SW 1271 (cell line): ENCODE measurements at regions not wholly inside any gene's neighbourhood (a gene's known extent, or its start where the extent isn't known, plus 50 kb on each side); places are given as distances from the start of the nearest gene placed in this dataset.
A peak's percentile ranks its signal among the peaks of the same experiment; 100 is the strongest.

Experiments
- DNase-seq, 2 experiments: peaks; one replicate each; lab custom pipeline; 2025; lab: John Stamatoyannopoulos, UW

GRCh38 chr10:84789026-84789425, 460.6 kb downstream of the CCSER2 start:
- no peak for DNase-seq

DNA sequence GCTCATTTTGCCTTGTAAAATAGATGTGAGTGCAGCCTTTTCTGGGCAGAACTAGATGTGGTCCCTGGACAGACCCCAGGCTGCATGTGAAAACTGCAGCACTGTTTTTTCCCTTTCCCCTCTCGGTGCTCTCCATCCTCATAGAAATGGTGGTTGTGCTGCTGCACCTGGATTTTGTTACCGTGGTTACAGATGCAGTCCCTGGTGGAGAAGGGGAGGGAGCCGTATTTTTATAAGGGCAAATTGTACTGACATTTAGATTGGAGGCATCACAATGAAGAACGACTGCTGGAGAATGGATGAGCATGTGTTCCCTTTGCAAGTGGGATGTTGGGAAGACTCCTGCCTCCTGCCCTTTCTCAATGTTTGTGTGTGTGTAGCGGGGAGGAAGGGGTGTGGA, 469.9 kb downstream of the CCSER2 start:
- DNase-seq, result no peak

GRCh38 chr10:84801156-84801555, 472.8 kb downstream of the CCSER2 start:
- DNase-seq, result no peak

GRCh38 chr10:84801916-84802315, 473.5 kb downstream of the CCSER2 start:
- DNase-seq, result no peak

DNA sequence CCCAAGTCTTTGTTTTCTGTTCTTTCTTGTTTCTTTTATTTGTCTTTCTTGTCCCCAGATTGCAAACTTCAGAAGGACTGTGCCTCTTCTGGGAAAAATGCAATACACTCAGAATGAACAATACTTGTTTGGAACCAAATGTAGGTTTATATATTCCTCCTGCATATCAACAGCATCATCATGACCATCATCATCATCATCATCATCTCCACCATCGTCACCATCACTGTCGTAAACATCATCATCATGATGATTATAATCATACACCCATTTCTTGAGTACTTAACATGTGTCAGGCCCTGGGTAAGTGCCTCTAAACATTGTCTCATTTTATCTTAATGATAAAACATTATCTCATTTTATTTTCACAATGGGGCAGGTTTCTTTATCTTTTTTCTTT, 476.8 kb downstream of the CCSER2 start:
- DNase-seq, result no peak

- DNase-seq, result no peak
Measured at GRCh38 chr10:84811113-84811512, 482.7 kb downstream of the CCSER2 start.

DNA sequence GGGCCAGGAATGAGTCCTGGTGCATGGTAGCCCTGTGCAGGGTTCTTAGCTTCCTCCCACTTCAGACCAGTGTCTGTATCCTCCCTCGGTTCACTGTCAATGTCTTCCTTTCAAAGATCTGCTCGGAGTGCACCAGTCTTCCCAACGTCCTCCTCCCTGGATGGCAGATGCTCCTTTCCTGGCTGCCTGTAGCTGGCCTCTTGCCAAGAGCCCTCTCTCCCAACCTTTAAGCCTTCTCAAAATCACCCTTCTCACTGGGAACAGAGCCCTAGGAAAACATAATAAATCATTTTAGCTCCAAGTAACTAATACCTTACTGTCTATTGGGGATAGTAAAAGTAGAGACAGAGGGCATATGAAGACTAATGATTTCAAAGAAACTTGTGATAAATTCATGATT, 490.6 kb downstream of the CCSER2 start:
- DNase-seq, result no peak

- no peak for DNase-seq
Measured at GRCh38 chr10:84820120-84820519, 491.7 kb downstream of the CCSER2 start.

- no peak for DNase-seq
Measured at GRCh38 chr10:84820596-84820995, 492.2 kb downstream of the CCSER2 start.

DNA sequence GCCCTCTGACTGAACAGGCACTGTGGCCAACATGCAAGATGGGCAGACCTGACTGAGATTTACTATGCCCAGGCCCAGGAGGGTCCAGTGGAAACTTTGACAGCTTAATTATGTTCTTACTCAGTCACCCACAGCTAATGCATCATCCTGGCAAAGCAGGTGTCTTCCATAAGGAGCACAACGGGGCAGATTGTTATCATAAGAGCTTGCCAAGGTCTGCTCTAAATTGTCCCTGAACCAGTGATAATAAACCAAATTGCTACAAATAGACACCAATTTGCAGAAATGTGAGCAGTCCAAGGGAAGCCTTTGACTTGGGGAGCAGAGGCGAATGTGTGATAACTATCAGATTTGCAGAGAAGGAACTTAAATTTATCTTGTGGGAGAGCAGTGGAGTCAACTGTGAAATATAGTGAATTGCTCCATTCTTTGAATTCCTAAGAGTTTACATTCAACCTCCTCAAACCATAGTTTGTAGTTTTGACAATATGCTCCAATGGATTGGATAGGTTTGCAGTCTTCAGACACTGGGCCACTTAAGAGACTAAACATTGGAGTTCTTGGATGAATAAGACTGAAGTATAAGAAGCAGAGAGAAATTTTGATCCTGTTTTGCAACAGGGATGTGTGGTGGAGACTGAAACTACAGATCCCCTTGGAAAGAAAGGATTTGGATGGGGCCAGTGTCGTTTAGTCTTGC, 494.7 kb downstream of the CCSER2 start:
- DNase-seq, result no peak

DNA sequence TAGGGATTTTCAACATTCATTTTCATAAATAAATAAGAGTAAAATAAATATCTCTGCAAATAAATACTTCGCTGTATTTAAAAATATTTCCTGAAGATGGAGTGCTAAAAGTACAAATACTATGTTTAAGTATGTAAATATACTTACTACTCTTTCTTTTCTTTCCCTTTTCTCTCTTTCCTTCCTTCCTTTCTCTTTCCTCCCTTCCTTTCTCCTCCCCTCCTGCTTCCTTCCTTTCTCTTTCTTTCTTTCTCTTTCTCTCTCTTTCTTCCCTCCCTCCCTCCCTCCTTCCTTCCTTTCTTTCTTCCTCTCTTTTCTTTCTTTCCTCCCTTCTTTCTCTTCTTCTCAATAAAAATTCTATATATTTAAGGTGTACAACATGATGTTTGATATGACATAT, 496.1 kb downstream of the CCSER2 start:
- no peak for DNase-seq

DNA sequence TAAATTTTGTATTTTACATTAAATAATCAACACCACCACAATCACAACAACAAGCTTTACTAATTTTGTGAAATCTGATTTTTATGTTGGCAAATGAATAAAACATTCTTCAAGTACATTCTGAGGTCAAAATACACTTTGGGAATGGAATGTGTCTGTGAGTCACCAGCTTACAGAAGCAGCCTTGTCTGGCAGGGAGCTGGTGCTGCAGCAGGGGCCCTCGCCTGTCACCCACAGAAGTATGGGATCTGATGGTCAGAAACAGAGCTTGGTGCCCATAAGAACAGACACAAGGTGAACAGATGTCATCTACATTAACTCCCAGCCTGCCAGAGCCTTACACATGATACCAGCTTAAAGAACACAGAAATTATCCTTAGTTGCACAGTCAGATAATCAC, 496.9 kb downstream of the CCSER2 start:
- peak in 1 of 2 experiments; percentile 39 for DNase-seq

GRCh38 chr10:84826704-84827103, 498.3 kb downstream of the CCSER2 start:
- DNase-seq, result no peak

DNA sequence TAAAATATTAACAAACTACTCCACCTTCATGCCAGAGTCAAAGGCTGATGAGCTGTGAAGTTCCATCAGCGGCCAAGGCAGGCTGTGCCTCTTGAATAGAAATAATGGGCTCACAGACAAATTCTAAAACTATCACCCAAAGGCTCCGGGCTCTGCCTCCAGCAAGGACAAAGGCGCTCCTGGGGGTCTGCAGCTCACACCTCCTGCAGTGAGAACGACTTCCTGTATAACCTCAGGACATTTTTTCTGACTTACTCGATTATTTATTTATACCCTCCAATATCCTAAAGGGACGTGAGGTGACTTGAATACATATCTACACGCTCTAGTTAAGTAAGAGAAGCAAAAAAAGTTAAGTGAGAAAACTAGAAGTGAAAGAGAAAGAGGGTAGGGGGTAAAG, 500.7 kb downstream of the CCSER2 start:
- DNase-seq, result no peak

DNA sequence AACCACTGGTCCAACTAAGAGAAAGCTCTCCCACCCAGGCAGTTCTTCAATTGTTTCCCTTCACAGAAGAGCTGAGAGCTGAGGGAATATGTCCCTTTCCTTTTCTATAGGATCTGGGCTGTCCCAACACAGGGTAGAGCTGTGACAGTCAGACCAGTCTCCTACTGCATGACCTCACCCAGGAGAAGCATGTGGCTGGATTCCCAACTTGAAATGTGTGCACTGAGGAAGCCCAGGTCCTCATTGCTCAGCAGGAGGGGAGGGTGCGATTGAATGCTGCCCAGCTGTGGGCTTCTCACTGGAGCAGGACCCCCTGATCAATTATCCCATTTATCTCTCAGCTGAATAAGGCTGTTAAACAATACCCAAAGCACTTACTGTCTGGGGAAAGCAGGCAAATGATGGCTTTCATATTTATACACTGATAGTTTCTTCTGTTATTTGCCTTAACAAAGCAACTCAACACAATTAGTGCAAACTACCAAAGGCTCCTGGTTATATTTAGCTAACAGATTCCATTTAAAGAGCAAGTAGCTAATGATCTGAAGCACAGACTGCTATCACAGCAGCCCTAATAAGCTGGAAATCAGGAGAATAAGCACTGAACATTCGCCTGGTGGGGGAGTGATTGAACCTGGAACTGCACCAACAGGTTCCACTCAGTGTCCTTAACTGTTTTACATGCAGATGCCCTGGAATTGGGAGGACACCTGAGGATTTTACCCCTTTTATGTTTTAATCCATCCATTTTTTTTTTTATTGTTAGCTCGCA, 508.8 kb downstream of the CCSER2 start:
- DNase-seq, result no peak

DNA sequence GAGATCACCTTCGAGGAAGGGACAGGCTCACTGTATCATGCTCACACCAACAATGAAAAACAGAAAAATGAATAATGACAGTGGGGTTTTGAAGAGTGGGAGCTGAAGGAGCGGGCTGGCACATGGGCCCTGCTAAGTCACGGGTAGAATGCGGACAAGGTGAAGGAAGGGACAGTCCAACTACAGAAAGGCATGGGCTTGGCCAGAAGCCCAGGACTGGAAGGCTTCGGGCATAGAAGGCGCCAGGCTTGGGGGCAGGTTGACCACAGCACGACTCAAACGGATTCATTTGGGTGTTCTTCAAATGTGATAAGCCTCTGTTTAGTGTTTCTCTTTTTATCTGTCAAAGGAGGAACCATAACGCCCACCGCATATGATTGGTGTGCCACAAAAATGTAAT, 509.5 kb downstream of the CCSER2 start:
- DNase-seq, result no peak

- DNase-seq, result no peak
Measured at GRCh38 chr10:84838851-84839250, 510.5 kb downstream of the CCSER2 start.

- DNase-seq, result no peak
Measured at GRCh38 chr10:84842593-84842992, 514.2 kb downstream of the CCSER2 start.

DNA sequence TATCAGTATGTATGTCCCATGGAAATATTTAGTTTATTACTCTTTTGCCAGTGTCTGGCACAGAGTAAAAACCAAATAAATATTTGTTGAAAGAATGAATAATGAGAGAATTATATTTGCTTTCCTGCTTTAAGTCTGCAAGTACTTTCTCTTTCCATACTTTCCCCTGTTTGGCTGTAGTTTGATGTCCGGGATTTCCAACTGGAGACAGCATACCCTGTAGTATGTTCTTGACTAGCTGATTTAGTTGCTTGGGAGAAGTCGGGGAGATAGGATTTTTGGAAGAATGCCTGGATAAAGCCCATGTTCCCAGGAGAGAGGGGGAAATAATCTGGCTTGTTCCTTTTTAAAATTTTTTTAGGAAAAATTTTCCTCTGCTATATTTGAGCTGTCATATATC, 516.1 kb downstream of the CCSER2 start:
- DNase-seq, result no peak

DNA sequence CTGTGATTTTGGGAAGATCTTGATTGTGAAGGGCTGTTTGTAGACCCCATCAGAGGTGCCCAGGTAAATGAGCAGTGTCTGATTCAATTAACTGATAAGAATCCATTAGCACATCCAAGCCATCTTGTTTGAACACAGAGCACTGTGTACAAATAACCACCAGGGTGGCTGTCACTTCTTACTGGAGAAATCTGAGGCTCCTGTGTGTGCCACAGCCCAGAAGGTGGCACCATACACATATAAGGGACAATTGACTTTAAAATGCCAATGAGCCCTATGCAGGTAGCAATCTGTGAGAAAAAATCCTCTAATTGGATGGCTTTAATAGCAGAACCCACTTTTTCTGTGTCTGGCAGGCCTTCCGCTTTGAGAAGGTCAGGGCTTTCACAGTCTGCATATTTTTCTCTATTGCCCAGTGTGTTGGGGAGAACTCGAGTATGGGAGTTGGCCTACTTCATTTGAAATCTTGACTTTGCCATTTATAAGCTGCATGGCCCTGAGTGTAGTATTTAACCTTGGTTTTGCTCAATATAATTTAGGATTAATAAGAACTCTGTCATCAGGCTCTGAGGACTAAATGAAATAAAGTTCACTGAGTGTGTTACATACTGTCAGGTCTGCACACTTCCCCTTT, 517.4 kb downstream of the CCSER2 start:
- peak in 1 of 2 experiments; percentile 9 for DNase-seq

GRCh38 chr10:84846658-84847316, 518.4 kb downstream of the CCSER2 start:
- no peak for DNase-seq

DNA sequence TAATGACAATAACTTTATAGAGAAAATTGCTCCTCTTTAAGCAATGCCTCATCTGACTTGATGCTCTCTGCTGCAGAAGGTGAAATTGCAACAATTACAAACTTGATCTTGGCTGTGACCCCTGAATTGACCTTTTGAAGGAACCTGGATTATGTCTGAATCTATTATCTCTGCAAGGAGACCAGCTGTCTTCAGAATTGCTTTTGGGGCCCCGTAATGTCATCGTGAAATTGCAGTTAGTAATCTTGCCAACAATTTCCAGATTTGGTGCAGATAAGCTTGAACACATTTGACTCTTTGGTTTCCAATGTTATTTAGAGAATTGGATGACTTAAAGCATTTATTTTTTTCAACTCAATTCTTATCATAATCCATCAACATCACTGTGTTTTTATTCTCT, 520.6 kb downstream of the CCSER2 start:
- DNase-seq, result no peak

DNA sequence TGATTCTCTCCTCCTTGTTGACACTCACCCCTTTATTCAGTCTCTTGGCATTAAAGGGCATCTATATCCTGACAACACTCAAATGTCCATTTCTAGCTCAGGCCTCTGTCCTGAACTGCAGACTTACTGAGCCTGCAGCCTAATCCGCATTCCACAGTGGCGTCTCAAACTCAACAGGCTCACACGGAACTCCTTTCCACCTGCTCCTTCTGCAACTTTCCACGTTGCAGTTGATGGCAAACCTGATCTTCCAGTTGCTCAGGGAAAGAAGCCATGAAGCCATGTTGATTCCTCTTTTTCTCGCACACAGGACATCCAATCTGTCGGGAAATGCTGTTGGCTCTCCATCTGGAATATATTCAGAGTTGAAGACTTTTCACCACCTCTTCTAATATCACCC, 522.4 kb downstream of the CCSER2 start:
- DNase-seq, result no peak
